HG03097 (cell line): ENCODE measurements at regions not wholly inside any gene's neighbourhood (a gene's known extent, or its start where the extent isn't known, plus 50 kb on each side); places are given as distances from the start of the nearest gene placed in this dataset.
"Not testable (repeated sequence)": the region's sequence is repeated elsewhere in the genome, so short reads cannot be mapped to it uniquely, and the experiment has no call there.

ENCODE experiments used
- ATAC-seq: cut with Tn5 transposase; IDR thresholded peaks from one replicate; pipeline ENCODE4 v1.9.1; 2021; ENCODE audit not compliant: unreplicated experiment, low FRiP score

GRCh38 chr12:92062539-92063493 lies 82.8 kb downstream of the BTG1 start:
- ATAC-seq: no peak

GRCh38 chr12:92061061-92061460 lies 84.6 kb downstream of the BTG1 start:
- ATAC-seq: no peak

DNA sequence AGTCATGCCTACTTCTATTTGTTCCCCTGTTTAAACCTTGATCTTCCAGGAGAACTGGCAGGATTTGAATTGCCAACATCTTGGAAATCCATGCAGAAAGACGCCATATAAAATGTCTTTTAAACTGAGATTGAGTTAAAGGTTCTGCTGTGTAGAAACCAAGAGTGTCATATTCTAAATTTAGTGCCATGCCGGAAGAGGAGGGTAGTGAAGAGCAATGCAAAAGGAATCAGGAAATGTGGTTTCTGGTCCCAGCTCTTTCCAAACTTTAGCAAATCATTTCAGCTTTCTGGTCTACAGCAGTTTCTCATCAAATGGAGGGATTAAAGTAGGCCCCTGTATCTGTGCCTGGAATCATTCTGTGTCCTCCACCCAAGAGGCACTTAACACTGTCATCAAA lies 85.7 kb downstream of the BTG1 start:
- ATAC-seq: no peak

GRCh38 chr12:92058664-92059063 lies 87.0 kb downstream of the BTG1 start:
- no peak for ATAC-seq

GRCh38 chr12:92056756-92057155 lies 88.9 kb downstream of the BTG1 start:
- ATAC-seq: not testable (repeated sequence)

DNA sequence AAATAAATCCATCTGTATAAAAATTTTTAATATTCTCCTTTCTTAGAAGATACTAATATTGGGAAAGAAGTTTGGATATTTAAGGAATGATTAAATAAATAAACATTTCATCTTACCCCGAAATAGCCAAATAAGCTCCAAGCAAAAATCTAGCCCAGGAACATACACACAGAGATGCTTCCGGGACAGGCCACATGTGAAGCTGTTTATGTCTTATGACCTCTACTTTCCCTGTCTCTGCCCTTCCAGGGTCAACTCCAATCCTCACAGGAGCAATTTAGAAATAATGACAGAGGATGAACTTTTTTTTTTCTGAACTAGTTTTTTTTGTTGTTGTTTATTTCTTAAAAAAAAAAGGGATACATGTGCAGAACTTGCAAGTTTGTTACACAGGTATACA lies 89.4 kb downstream of the BTG1 start:
- no peak for ATAC-seq

- no peak for ATAC-seq
These were observed 89.8 kb downstream of the BTG1 start for GRCh38 chr12:92055877-92056276.

- no peak for ATAC-seq
These were observed 94.2 kb downstream of the BTG1 start for GRCh38 chr12:92051441-92051840.

DNA sequence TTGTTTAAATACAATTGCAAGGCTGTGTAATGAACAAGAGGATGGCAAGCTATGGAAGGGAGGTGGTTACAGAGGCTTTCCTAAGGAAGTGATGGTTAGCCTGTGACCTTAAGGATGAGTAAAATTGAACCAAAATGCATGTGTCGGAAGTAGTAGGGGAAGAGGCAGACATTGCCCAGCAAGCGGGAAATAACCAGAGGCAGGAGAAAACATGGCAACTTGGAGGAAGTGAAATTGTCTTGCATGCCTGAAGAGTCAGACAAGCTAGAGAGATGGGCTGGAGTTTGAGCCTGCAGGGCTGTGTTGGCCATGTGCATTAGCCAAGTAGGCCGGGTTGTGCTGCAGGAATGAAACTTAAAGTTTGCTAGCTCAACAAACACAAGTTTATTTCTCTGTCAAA lies 96.2 kb downstream of the BTG1 start:
- ATAC-seq: peak; percentile 58

DNA sequence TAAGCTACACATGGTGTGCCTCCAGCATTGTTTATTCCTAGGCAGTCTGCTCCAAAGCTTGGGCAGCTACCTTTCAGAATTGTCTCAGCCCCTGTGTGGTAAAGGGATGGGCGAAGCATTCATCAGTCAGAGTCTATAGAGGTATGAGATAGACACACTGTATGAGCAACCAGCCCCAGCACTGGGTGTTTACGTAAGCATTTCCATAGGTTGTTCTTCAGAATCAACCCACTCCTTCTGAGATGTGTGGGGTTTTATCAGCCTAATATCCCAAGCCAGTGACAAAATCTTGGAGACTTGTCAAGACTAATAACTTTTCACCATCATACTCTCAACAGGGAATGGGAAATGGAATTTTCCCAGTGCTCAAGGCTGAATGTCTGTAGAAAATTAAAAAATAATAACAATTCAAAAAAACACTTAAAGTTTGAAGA lies 98.2 kb downstream of the BTG1 start:
- ATAC-seq: no peak

DNA sequence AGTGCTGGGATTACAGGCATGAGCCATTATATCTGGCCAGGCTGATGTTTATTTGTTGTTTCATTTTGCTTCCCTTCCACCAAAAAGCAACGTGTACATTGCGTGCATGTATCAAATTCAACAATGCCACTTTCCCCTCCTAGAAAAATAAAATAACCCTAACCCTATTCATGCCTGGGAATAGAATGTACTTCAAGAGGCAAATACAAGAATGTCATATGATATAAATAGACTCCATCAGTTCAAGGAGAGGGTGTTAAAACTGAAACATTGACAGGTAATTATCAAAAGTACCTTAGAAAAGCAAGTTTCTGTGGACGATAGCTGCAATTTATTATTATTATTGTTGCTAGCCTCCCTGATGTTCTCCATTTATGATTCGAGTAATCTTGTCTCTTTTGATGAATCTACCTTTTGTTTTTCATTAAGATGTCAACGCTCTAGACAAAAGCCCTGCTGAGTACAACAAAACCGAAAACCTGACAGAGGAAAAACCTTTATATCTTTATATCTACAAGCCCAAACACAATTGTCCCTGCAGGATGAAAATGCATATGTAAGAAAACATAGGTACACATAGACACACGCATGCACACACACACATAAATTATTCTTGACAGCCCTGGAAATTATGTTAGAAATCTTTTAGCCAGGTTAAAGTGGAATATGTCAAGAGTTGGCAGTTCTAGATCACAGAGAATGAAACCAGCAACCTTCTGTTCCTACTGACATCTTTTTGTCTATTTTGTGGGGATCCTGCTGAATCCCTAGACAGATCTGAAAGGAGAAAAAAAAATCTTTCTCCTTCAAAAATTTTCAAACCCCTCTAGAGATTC lies 98.9 kb downstream of the BTG1 start:
- ATAC-seq: no peak

DNA sequence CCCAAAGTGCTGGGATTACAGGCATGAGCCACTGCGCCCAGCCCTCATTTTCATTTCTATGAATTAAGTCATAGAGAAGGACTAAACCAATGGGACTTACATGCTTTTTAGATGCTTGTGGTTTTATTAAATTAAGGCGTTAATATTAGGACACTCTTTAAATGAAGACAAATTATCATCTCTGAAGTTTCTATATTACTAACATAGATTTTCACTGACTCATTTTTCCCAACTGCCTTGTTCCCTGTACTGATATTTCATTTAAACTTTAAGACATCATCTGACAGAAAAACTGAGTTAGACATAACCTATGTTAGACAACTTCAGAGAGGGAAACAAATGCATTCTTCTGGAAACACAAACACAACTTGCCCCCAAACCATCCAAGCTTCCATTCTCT lies 99.8 kb downstream of the BTG1 start:
- ATAC-seq: no peak

DNA sequence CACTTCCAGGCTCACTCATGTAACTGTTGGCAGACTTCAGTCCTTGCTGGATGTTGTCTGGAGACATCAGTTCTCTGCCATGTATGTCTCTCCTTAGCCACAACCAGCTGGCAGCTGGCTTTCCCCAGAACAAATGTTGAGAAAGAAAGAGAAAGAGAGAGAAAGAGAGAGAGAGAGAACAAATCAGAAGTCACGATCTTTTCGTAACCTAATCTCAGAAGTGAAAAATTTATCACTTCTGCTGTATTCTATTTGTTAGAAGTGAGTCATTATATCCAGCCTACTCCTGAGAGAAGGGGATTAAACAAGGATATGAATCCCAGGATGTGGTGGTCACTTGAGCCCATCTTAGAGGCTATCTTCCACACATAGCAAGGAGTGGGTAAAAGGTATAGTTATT lies 101.2 kb downstream of the BTG1 start:
- no peak for ATAC-seq

- no peak for ATAC-seq
These were observed 102.7 kb downstream of the BTG1 start for GRCh38 chr12:92042791-92043531.

GRCh38 chr12:92041742-92042141 lies 103.9 kb downstream of the BTG1 start:
- no peak for ATAC-seq

DNA sequence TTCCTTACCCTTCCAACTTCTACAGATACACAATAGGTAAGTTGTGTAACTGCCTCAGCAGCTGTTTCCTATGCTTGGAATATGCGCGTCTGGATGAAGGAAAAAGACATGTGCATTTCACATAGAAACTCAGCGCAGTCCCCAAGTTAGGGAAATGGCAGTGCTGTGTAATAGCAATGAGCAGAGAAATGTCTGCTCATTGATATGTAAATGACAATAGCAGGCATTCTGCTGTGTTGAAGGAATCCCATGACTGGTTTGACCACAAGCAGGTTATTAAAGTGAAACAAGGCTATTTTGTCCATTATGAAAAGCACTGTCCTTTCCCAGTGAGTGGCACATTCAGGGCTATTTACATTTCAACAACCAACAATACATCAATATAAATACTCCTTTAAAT lies 106.6 kb downstream of the BTG1 start:
- ATAC-seq: no peak

DNA sequence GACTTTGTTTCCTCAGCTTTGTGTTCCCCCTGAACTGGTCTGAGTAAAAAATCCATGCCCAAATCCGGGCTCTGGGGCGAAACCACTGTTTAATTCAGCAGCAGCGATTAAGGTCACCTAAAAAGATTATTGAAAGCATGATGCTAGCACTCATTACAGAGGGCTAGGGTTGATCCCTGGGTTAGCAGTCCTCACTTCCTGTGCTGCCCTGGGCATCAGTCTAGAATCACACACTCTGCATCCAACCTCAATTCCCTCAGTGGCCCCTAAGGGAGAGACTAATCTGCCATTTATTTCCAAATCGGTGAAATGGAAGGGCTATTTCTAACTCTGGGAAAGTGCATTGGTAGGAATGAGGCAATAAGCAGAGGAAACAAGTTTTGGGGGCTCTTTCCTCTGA lies 107.2 kb downstream of the BTG1 start:
- ATAC-seq: no peak

DNA sequence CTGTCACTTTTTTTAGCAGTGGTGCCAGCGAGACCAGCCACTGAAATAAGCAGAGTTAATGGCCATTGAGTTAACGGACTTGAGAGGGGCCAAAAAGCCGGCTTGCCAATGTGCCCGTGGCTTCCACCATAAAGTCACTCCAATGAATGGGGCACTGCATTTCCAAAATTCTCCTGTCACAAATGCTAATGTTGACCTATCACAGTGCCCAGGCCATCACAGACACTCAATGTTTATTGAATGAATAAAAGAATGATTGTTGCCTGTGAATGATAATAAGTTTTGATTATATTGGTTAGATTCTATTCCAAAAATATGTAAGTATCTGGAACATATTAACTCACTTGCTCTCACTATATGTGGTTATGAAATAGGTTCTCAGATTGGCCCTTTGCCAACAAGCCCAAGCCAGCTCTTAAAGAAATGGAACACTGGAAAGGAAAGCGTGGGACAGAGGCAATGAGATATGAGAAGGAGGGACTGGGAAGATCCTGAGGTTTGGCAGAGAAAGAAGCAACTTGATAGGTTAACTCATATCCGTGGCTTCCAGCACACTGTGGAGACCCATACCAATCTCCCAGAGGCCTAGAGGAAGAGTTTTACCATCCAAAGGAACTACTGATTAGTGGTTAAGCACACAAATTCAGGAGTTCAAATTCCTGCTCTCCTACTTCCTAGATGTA lies 108.7 kb downstream of the BTG1 start:
- no peak for ATAC-seq

GRCh38 chr12:92036061-92036620 lies 109.5 kb downstream of the BTG1 start:
- no peak for ATAC-seq

DNA sequence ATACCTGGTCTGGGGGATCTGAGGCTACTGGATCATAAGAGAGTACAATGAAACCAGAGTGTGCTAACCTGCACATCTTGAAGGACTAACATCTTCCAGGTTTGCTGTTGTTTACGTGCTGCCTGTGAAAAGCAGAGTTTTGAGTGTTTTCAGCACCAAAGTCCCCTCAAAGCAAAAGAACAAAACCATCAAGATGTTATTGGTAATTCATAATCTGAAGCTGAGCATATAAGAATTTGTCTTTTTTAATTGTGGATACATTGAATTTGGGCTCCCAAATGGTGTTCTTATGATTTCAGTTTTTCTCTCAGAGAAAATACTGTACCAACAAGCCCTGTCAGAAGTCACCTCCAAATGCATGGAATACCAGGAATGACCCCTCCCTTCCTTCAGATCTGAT lies 110.2 kb downstream of the BTG1 start:
- ATAC-seq: no peak
